WERI-Rb-1 (cell line): ENCODE measurements at regions not wholly inside any gene's neighbourhood (a gene's known extent, or its start where the extent isn't known, plus 50 kb on each side); places are given as distances from the start of the nearest gene placed in this dataset.

Experiments used
- DNase-seq: peaks from one replicate; pipeline ENCODE4 v3.0.0-alpha.2; 2020
- H3K27ac ChIP-seq: fragments of 250-450 bp; sonication (Bioruptor Pico); 2 replicates; pipeline ENCODE4 v1.5.1; 2020; ENCODE audit warnings: mild to moderate bottlenecking, moderate library complexity
- H3K27me3 ChIP-seq: fragments of 250-450 bp; sonication (Bioruptor Pico); 2 replicates; pipeline ENCODE4 v1.5.1; 2021; ENCODE audit warnings: mild to moderate bottlenecking, low read depth, moderate library complexity; ENCODE audit not compliant: insufficient read depth, severe bottlenecking
- H3K36me3 ChIP-seq: fragments of 250-450 bp; sonication (Bioruptor Pico); 2 replicates; pipeline ENCODE4 v1.5.1; 2020; ENCODE audit warnings: mild to moderate bottlenecking, moderate library complexity
- H3K4me3 ChIP-seq: 2 replicates; pipeline ENCODE4 v1.5.1; 2011; ENCODE audit warnings: low read depth, mild to moderate bottlenecking, control low read depth, low read length
- H3K9me3 ChIP-seq: fragments of 250-450 bp; sonication (Bioruptor Pico); 2 replicates; pipeline ENCODE4 v1.5.1; 2021; ENCODE audit warnings: mild to moderate bottlenecking, moderate library complexity; ENCODE audit not compliant: severe bottlenecking
- CTCF ChIP-seq: IDR thresholded peaks from 2 replicates; pipeline ENCODE4 v1.5.1; 2011; ENCODE audit warnings: low read depth, mild to moderate bottlenecking, control low read depth, inconsistent platforms, low read length

GRCh38 chr1:88150330-88150729 lies 533.7 kb upstream of the PKN2 start:
- DNase-seq = no peak
- Histone ChIP-seq H3K4me3 (no peak overlapping the region), H3K36me3 (no peaks in the 10 kb centered on the region)

GRCh38 chr1:88163187-88163586 lies 520.9 kb upstream of the PKN2 start:
- Histone ChIP-seq H3K4me3 (no peak overlapping the region), H3K27ac (no peak overlapping the region), H3K36me3 (no peaks in the 10 kb centered on the region), H3K27me3 (no peaks in the 10 kb centered on the region), H3K9me3 (no peaks in the 10 kb centered on the region)
- no peak for DNase-seq
- no peak for TF ChIP-seq CTCF

More at GRCh38 chr1:88150330-88150729, 533.7 kb upstream of the PKN2 start:
- H3K27me3 ChIP-seq = no peaks in the 10 kb centered on the region
- no peaks in the 10 kb centered on the region for H3K9me3 ChIP-seq
- no peak for TF ChIP-seq CTCF
- H3K27ac ChIP-seq = no peak overlapping the region

- H3K27me3 ChIP-seq = no peaks in the 10 kb centered on the region
- H3K4me3 ChIP-seq = no peak overlapping the region
- H3K36me3 ChIP-seq = no peaks in the 10 kb centered on the region
- no peak for TF ChIP-seq CTCF
- no peaks in the 10 kb centered on the region for H3K9me3 ChIP-seq
- no peak for DNase-seq
- H3K27ac ChIP-seq = no peak overlapping the region
Observed at GRCh38 chr1:88168126-88168525, 515.9 kb upstream of the PKN2 start.

DNA sequence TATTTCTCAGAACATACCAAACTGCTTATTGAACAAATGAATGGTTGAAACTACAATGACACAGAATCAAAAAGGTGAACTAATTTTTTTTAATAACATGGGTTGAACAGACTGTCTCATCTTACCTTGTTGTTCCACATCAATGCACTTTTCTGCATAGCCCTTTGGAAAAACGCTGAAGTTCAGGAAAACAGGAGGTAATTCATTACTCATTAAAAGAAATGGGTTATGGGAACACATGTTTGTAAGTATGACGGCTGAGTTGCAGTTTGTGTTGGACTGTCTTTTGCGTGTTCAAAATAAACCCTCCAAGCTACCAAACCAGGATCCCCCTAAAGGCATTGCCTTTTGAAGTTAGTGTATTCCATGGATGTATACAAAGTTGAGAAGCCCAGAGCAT lies 514.9 kb upstream of the PKN2 start:
- Histone ChIP-seq H3K27me3 (no peaks in the 10 kb centered on the region), H3K27ac (no peak overlapping the region), H3K36me3 (no peaks in the 10 kb centered on the region), H3K4me3 (no peak overlapping the region), H3K9me3 (no peaks in the 10 kb centered on the region)
- DNase-seq = no peak
- no peak for TF ChIP-seq CTCF

- no peak for DNase-seq
- no peaks in the 10 kb centered on the region for H3K9me3 ChIP-seq
- no peak for TF ChIP-seq CTCF
Observed at GRCh38 chr1:88169939-88170338, 514.1 kb upstream of the PKN2 start.

DNA sequence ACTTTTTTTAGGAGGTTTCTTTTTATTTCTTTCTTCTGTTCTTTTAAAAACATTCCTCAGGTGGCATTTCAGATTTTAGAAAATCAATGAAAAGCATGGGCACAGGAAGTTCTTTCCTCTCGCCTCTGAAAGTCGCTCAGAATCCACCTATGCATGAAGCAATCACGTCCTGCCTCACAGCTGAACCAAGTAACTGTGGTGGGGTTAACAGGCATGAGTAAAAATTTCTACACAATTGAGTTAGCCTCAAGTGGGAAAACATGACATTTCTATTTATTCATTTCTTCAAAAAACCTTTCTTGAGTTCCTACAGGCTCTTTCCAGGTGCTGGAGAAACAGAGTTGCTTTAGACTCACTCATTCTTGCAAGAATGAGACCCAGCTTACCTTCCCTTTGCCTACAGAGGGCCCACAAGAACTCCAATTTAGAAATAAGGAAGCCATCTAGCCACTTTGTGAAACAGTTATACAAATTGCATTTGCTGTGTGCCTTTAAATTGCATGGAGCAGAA lies 508.9 kb upstream of the PKN2 start:
- no peaks in the 10 kb centered on the region for H3K36me3 ChIP-seq
- H3K27ac ChIP-seq = no peak overlapping the region
- no peak for TF ChIP-seq CTCF
- H3K9me3 ChIP-seq = no peaks in the 10 kb centered on the region
- no peak overlapping the region for H3K4me3 ChIP-seq
- H3K27me3 ChIP-seq = no peaks in the 10 kb centered on the region
- no peak for DNase-seq

More at GRCh38 chr1:88169939-88170338, 514.1 kb upstream of the PKN2 start:
- no peaks in the 10 kb centered on the region for H3K27me3 ChIP-seq
- H3K27ac ChIP-seq = no peak overlapping the region
- H3K36me3 ChIP-seq = no peaks in the 10 kb centered on the region
- H3K4me3 ChIP-seq = no peak overlapping the region
